Fibroblast of lung (primary cell): ENCODE measurements at regions not wholly inside any gene's neighbourhood (a gene's known extent, or its start where the extent isn't known, plus 50 kb on each side); places are given as distances from the start of the nearest gene placed in this dataset.

ENCODE experiments used
- EZH2 ChIP-seq: IDR thresholded peaks from 2 replicates; pipeline ENCODE4 v1.5.1; 2012; ENCODE audit warnings: low read length, control low read depth, mild to moderate bottlenecking; ENCODE audit errors: missing control alignments
- TF ChIP-seq, protein P1 (sequence below), 2 donors: IDR thresholded peaks in 1 of 2; conservative IDR thresholded peaks in 1 of 2; 1 replicate in 1 of 2; 2 replicates in 1 of 2; pipeline ENCODE4 v1.5.1; 2011 to 2012; ENCODE audit warnings: low read length in 2 of 2, control low read depth in 1 of 2, inconsistent platforms in 1 of 2, low read depth in 1 of 2, mild to moderate bottlenecking in 1 of 2

DNA sequence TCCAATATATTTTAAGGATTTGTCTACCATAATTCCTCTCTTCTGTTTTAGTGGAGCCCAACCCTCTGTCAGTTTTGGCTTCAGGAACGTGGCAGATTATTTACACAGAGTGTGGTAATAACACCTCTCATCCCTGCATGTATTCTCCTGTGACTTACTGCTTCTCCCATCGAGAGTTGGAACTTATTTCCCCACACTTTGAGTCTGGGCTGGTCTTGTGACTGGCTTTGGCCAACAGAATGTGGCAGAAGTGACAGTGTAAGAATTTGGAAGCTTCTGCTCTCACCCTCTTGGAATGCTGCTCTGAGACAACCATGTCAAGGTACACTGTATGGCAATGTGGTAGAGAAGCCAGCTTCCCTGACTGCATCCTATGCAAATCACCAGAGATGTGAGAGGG, 407.7 kb downstream of the EPM2A start:
- TF ChIP-seq, protein P1, sequence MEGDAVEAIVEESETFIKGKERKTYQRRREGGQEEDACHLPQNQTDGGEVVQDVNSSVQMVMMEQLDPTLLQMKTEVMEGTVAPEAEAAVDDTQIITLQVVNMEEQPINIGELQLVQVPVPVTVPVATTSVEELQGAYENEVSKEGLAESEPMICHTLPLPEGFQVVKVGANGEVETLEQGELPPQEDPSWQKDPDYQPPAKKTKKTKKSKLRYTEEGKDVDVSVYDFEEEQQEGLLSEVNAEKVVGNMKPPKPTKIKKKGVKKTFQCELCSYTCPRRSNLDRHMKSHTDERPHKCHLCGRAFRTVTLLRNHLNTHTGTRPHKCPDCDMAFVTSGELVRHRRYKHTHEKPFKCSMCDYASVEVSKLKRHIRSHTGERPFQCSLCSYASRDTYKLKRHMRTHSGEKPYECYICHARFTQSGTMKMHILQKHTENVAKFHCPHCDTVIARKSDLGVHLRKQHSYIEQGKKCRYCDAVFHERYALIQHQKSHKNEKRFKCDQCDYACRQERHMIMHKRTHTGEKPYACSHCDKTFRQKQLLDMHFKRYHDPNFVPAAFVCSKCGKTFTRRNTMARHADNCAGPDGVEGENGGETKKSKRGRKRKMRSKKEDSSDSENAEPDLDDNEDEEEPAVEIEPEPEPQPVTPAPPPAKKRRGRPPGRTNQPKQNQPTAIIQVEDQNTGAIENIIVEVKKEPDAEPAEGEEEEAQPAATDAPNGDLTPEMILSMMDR (conservative IDR thresholded peaks at IDR 0.05 in 1 of 2, IDR thresholded peaks at IDR 0.05 in 1 of 2; ENCODE audit: low read depth in 1 of 2, low read length in 2 of 2) = no peak
- TF ChIP-seq EZH2 = no peak
